H1 (cell line): ENCODE measurements at regions not wholly inside any gene's neighbourhood (a gene's known extent, or its start where the extent isn't known, plus 50 kb on each side); places are given as distances from the start of the nearest gene placed in this dataset.

Experiments
- CTCF ChIA-PET: fragments of 300-600 bp; sonication (Branson Sonifier 250); formaldehyde crosslinking; loops from one replicate; lab custom pipeline; 2021; ENCODE audit not compliant: partially characterized antibody; lab: Charles Lee
- POLR2A ChIA-PET: fragments of 300-600 bp; sonication (Branson Sonifier 250); formaldehyde crosslinking; loops from one replicate; lab custom pipeline; 2021; ENCODE audit warnings: inconsistent platforms; ENCODE audit not compliant: partially characterized antibody; lab: Charles Lee
- DNase-seq, 2 experiments: peaks; one replicate each; pipeline versions ENCODE4 v3.0.0 to v3.0.0-alpha.2; 2010 to 2022; ENCODE audit warnings: low spot score in 2 of 2, low read depth in 1 of 2, mixed read lengths in 1 of 2
- FAIRE-seq: peaks from 2 replicates; lab custom pipeline; 2011; peaks lifted over from hg19 to GRCh38; lab: Jason Lieb, UNC
- H2AFZ ChIP-seq: 2 replicates; pipeline ENCODE4 v1.8.1; 2012; ENCODE audit warnings: low read length, inconsistent platforms
- H2AK5ac ChIP-seq: 2 replicates; pipeline ENCODE4 v1.6.1; 2013; ENCODE audit warnings: low read depth, low read length
- H2BK120ac ChIP-seq: replicated peaks from 2 replicates; pipeline ENCODE3; 2013; ENCODE audit warnings: low read depth, low read length, inconsistent platforms
- H2BK12ac ChIP-seq: 2 replicates; pipeline ENCODE4 v1.6.1; 2013; ENCODE audit warnings: low read depth, low read length
- H2BK15ac ChIP-seq: 2 replicates; pipeline ENCODE4 v1.6.1; 2013; ENCODE audit warnings: low read length
- H2BK20ac ChIP-seq: 2 replicates; pipeline ENCODE4 v1.6.1; 2013; ENCODE audit warnings: low read length
- H2BK5ac ChIP-seq: 2 replicates; pipeline ENCODE4 v1.6.1; 2013; ENCODE audit warnings: low read depth, low read length
- H3K14ac ChIP-seq: 2 replicates; pipeline ENCODE4 v1.6.1; 2013; ENCODE audit warnings: inconsistent platforms; ENCODE audit not compliant: insufficient read length
- H3K18ac ChIP-seq: 2 replicates; pipeline ENCODE4 v1.6.1; 2013; ENCODE audit warnings: low read length; ENCODE audit errors: extremely low read depth
- H3K23ac ChIP-seq: 2 replicates; pipeline ENCODE4 v1.6.1; 2013; ENCODE audit warnings: inconsistent platforms; ENCODE audit not compliant: insufficient read length
- H3K23me2 ChIP-seq: 2 replicates; pipeline ENCODE4 v1.6.1; 2013; ENCODE audit warnings: low read depth, low read length
- H3K27ac ChIP-seq: 2 replicates; pipeline ENCODE4 v1.6.1; 2011; ENCODE audit warnings: low read depth, low read length, inconsistent platforms
- H3K27me3 ChIP-seq, 4 experiments: replicated peaks in 1 of 4; 1 replicate in 1 of 4; 2 replicates in 3 of 4; pipeline versions ENCODE4 v1.6.1 to v1.8.1; 2011 to 2013; ENCODE audit warnings: low read length in 3 of 4, mild to moderate bottlenecking in 3 of 4, inconsistent platforms in 2 of 4, mixed read lengths in 2 of 4, moderate library complexity in 1 of 4; ENCODE audit not compliant: control insufficient read depth in 3 of 4, insufficient read depth in 3 of 4; ENCODE audit errors: extremely low read depth in 1 of 4
- H3K36me3 ChIP-seq, 4 experiments: 2 replicates each; pipeline versions ENCODE4 v1.6.1 to v1.8.1; 2011 to 2013; ENCODE audit warnings: mild to moderate bottlenecking in 4 of 4, low read length in 3 of 4, moderate library complexity in 2 of 4, control low read depth in 1 of 4, inconsistent platforms in 1 of 4; ENCODE audit not compliant: insufficient read depth in 4 of 4, control insufficient read depth in 2 of 4
- H3K4ac ChIP-seq: replicated peaks from 2 replicates; pipeline ENCODE3; 2013; ENCODE audit warnings: low read length, low read depth, mixed read lengths, inconsistent platforms; ENCODE audit not compliant: insufficient read length
- H3K4me1 ChIP-seq, 4 experiments: replicated peaks in 1 of 4; 1 replicate in 1 of 4; 2 replicates in 3 of 4; pipeline versions ENCODE4 v1.6.1 to v1.8.1; 2011 to 2013; ENCODE audit warnings: low read length in 3 of 4, inconsistent platforms in 2 of 4, mixed read lengths in 1 of 4; ENCODE audit not compliant: insufficient read depth in 4 of 4, control insufficient read depth in 3 of 4
- H3K4me2 ChIP-seq, 2 experiments: 2 replicates each; pipeline versions ENCODE4 v1.6.1 to v1.8.1; 2011 to 2013; ENCODE audit warnings: low read depth in 2 of 2, low read length in 2 of 2, control low read depth in 1 of 2, inconsistent platforms in 1 of 2, mild to moderate bottlenecking in 1 of 2; ENCODE audit not compliant: insufficient read depth in 1 of 2
- H3K4me3 ChIP-seq, 4 experiments: fragments of 200-600, 300-600 bp in 1 of 4; sonication (generic), shearing (Covaris generic), sonication (Bioruptor Twin) in 1 of 4; 2 replicates each; pipeline versions ENCODE4 v1.5.1 to v1.8.1; 2011 to 2016; ENCODE audit warnings: low read length in 4 of 4, low read depth in 3 of 4, control low read depth in 2 of 4, inconsistent platforms in 2 of 4, mild to moderate bottlenecking in 2 of 4, mixed read lengths in 1 of 4, moderate library complexity in 1 of 4; ENCODE audit not compliant: insufficient read depth in 2 of 4; ENCODE audit errors: extremely low read depth in 1 of 4
- H3K56ac ChIP-seq: replicated peaks from 2 replicates; pipeline ENCODE3; 2013; ENCODE audit warnings: low read depth, mild to moderate bottlenecking, mixed read lengths, low read length, inconsistent platforms; ENCODE audit not compliant: insufficient read length
- H3K79me1 ChIP-seq: 2 replicates; pipeline ENCODE4 v1.6.1; 2013; ENCODE audit warnings: low read depth, low read length, control low read depth
- H3K79me2 ChIP-seq, 2 experiments: 2 replicates each; pipeline versions ENCODE4 v1.6.1 to v1.8.1; 2012 to 2013; ENCODE audit warnings: low read length in 2 of 2, mild to moderate bottlenecking in 2 of 2, inconsistent platforms in 1 of 2; ENCODE audit not compliant: insufficient read depth in 2 of 2, control insufficient read depth in 1 of 2
- H3K9ac ChIP-seq, 4 experiments: replicated peaks in 1 of 4; 1 replicate in 1 of 4; 2 replicates in 3 of 4; pipeline versions ENCODE4 v1.6.1 to v1.8.1; 2011 to 2013; ENCODE audit warnings: low read depth in 3 of 4, low read length in 3 of 4, control low read depth in 2 of 4, mild to moderate bottlenecking in 2 of 4, moderate library complexity in 2 of 4, inconsistent platforms in 1 of 4; ENCODE audit errors: extremely low read depth in 1 of 4
- H3K9me3 ChIP-seq, 2 experiments: 2 replicates each; pipeline versions ENCODE4 v1.6.1 to v1.8.1; 2012 to 2013; ENCODE audit warnings: mild to moderate bottlenecking in 2 of 2, moderate library complexity in 2 of 2, control low read depth in 1 of 2, inconsistent platforms in 1 of 2, low read depth in 1 of 2, low read length in 1 of 2, mixed read lengths in 1 of 2; ENCODE audit not compliant: insufficient read depth in 2 of 2
- H4K20me1 ChIP-seq, 2 experiments: replicated peaks in 1 of 2; 2 replicates each; pipeline versions ENCODE3 to v1.8.1; 2011 to 2013; ENCODE audit warnings: inconsistent platforms in 2 of 2, low read length in 2 of 2, mild to moderate bottlenecking in 1 of 2; ENCODE audit not compliant: insufficient read depth in 2 of 2, control insufficient read depth in 1 of 2
- H4K5ac ChIP-seq: 2 replicates; pipeline ENCODE4 v1.6.1; 2013; ENCODE audit warnings: low read length, low read depth, mixed read lengths, inconsistent platforms; ENCODE audit not compliant: insufficient read length
- H4K8ac ChIP-seq: 2 replicates; pipeline ENCODE4 v1.8.0; 2013; ENCODE audit warnings: mild to moderate bottlenecking, moderate library complexity, low read length, inconsistent platforms; ENCODE audit not compliant: insufficient read depth; ENCODE audit errors: extremely low read depth
- H4K91ac ChIP-seq: replicated peaks from 2 replicates; pipeline ENCODE3; 2013; ENCODE audit warnings: low read length, mixed read lengths, inconsistent platforms; ENCODE audit not compliant: insufficient read length
- CTCF ChIP-seq, 3 experiments: IDR thresholded peaks; 1 replicate in 2 of 3; 2 replicates in 1 of 3; pipeline versions ENCODE4 v1.5.1 to v1.6.1; 2011; ENCODE audit warnings: low read length in 3 of 3, mild to moderate bottlenecking in 3 of 3, inconsistent platforms in 2 of 3, low read depth in 1 of 3, moderate library complexity in 1 of 3; ENCODE audit not compliant: insufficient read depth in 1 of 3; ENCODE audit errors: control extremely low read depth in 1 of 3
- GTF2F1 ChIP-seq: IDR thresholded peaks from 2 replicates; pipeline ENCODE4 v1.6.1; 2012; ENCODE audit warnings: low read depth, low read length, improper control_type of control experiment, borderline replicate concordance
- KDM4A ChIP-seq: IDR thresholded peaks from one replicate; pipeline ENCODE4 v1.7.1; 2012; ENCODE audit warnings: low read depth, mild to moderate bottlenecking, moderate library complexity, low read length, inconsistent platforms; ENCODE audit not compliant: severe bottlenecking
- SIRT6 ChIP-seq: IDR thresholded peaks from one replicate; pipeline ENCODE4 v1.7.1; 2012; ENCODE audit warnings: low read length, inconsistent platforms
- SP4 ChIP-seq: IDR thresholded peaks from 2 replicates; pipeline ENCODE4 v1.6.1; 2012; ENCODE audit warnings: low read length, inconsistent platforms
- WGBS, 2 experiments: shearing (Covaris generic) in 1 of 2; methylation state at CpG; one replicate each; pipeline versions ENCODE4 v1.1.6 to v1.1.7; 2013 to 2015; ENCODE audit warnings: low lambda C conversion rate in 2 of 2, mixed read lengths in 2 of 2, inconsistent platforms in 1 of 2, low coverage in 1 of 2, missing lambda C conversion rate in 1 of 2; ENCODE audit not compliant: insufficient replicate concordance in 2 of 2, insufficient coverage in 1 of 2, insufficient read length in 1 of 2; ENCODE audit errors: extremely low coverage in 1 of 2, missing lambda C conversion rate in 1 of 2; 5-methylcytosine and 5-hydroxymethylcytosine counted together

- no peak overlapping the region for H3K23ac ChIP-seq
- H4K8ac ChIP-seq, result no peak overlapping the region
- no peaks in the 10 kb centered on the region for H4K20me1 ChIP-seq
- no peak overlapping the region for H3K4me2 ChIP-seq
- H2BK120ac ChIP-seq, result no peak overlapping the region
- H2AK5ac ChIP-seq, result no peak overlapping the region
- no peak overlapping the region for H3K27ac ChIP-seq
- H3K9me3 ChIP-seq, result no peaks in the 10 kb centered on the region
- no peak overlapping the region for H3K18ac ChIP-seq
- H3K23me2 ChIP-seq, result no peaks in the 10 kb centered on the region
- no peaks in the 10 kb centered on the region; a peak in 1 of 7 replicates for H3K27me3 ChIP-seq
- no peak overlapping the region for H4K5ac ChIP-seq
- H3K36me3 ChIP-seq, result no peaks in the 10 kb centered on the region
- no peaks in the 10 kb centered on the region for H3K79me2 ChIP-seq
- H3K14ac ChIP-seq, result no peak overlapping the region
- no peak overlapping the region for H3K4me3 ChIP-seq
- DNase-seq (no peak), FAIRE-seq (no peak)
- no peak overlapping the region for H2BK5ac ChIP-seq
- no peak overlapping the region for H2BK12ac ChIP-seq
- 89% methylated on average over 4 of the region's 4 CpGs; no CpG with 5 or more reads in 1 of the 2 experiments for WGBS, 2 experiments
- no peak overlapping the region for H4K91ac ChIP-seq
- H3K56ac ChIP-seq, result no peak overlapping the region
- H2BK20ac ChIP-seq, result no peak overlapping the region
- no peak overlapping the region for H2BK15ac ChIP-seq
- H3K79me1 ChIP-seq, result no peaks in the 10 kb centered on the region
- no peak overlapping the region for H3K9ac ChIP-seq
- POLR2A ChIA-PET, result no interaction called here
- CTCF ChIA-PET, result no interaction called here
- H2AFZ ChIP-seq, result no peak overlapping the region
- no peak for TF ChIP-seq SP4
- no peak for TF ChIP-seq KDM4A
- no peak for TF ChIP-seq CTCF (IDR thresholded peaks at IDR 0.05; ENCODE audit: control extremely low read depth in 1 of 3, insufficient read depth in 1 of 3, low read depth in 1 of 3, low read length in 3 of 3)
- TF ChIP-seq SIRT6, result no peak
- no peak for TF ChIP-seq GTF2F1
- no peak overlapping the region for H3K4ac ChIP-seq
- H3K4me1 ChIP-seq, result no peaks in the 10 kb centered on the region
Measured at GRCh38 chr11:32256466-32256865, 165.6 kb downstream of the RCN1 start.
